PC-9 (cell line): ENCODE measurements at regions not wholly inside any gene's neighbourhood (a gene's known extent, or its start where the extent isn't known, plus 50 kb on each side); places are given as distances from the start of the nearest gene placed in this dataset.

Experiments
- BruUV-seq: library from RNA; stranded (reverse); fragments of 400-500 nt; replicated peaks from 2 replicates; lab custom pipeline; 2021; lab: Mats Ljungman, UMichigan
- CTCF ChIA-PET: fragments of 300-600 bp; sonication (Branson Sonifier 250); formaldehyde crosslinking; loops from one replicate; lab custom pipeline; 2022; ENCODE audit warnings: antibody characterized with exemption; lab: Charles Lee
- POLR2A ChIA-PET: fragments of 300-600 bp; sonication (Branson Sonifier 250); formaldehyde crosslinking; loops from one replicate; lab custom pipeline; 2022; ENCODE audit warnings: antibody characterized with exemption; ENCODE audit not compliant: unreplicated experiment; lab: Charles Lee
- DNase-seq, 2 experiments: peaks; one replicate each; pipeline versions ENCODE4 v3.0.0 to v3.0.0-alpha.2; 2015 to 2022; ENCODE audit warnings: mixed read lengths in 1 of 2
- H2AFZ ChIP-seq: fragments of 200-600 bp; sonication (generic); 2 replicates; pipeline ENCODE4 v1.8.1; 2017; ENCODE audit warnings: antibody characterized with exemption
- H3F3A ChIP-seq: fragments of 200-600 bp; sonication (generic); 2 replicates; pipeline ENCODE4 v1.8.1; 2017; ENCODE audit warnings: antibody characterized with exemption, mild to moderate bottlenecking, low read depth; ENCODE audit not compliant: insufficient read depth
- H3K27ac ChIP-seq: fragments of 200-600 bp; sonication (generic); 2 replicates; pipeline ENCODE4 v1.6.1; 2016; ENCODE audit warnings: mixed run types
- H3K27me3 ChIP-seq: fragments of 200-600 bp; sonication (generic); 2 replicates; pipeline ENCODE4 v1.6.1; 2016; ENCODE audit warnings: low read depth, mixed run types; ENCODE audit not compliant: insufficient read depth
- H3K36me3 ChIP-seq: fragments of 200-600 bp; sonication (generic); 2 replicates; pipeline ENCODE4 v1.6.1; 2016; ENCODE audit warnings: low read depth, mixed run types
- H3K4me1 ChIP-seq: fragments of 200-600 bp; sonication (generic); replicated peaks from 2 replicates; pipeline ENCODE4 v1.6.1; 2016; ENCODE audit warnings: mixed run types; ENCODE audit not compliant: insufficient read depth
- H3K4me2 ChIP-seq: fragments of 200-600 bp; sonication (generic); 2 replicates; pipeline ENCODE4 v1.6.1; 2017; ENCODE audit warnings: mixed run types
- H3K4me3 ChIP-seq: fragments of 200-600 bp; sonication (generic); 2 replicates; pipeline ENCODE4 v1.6.1; 2016; ENCODE audit warnings: mixed run types
- H3K79me2 ChIP-seq: fragments of 200-600 bp; sonication (generic); 2 replicates; pipeline ENCODE4 v1.6.1; 2017; ENCODE audit warnings: low read depth, mixed run types
- H3K9me2 ChIP-seq: fragments of 200-600 bp; sonication (generic); 2 replicates; pipeline ENCODE4 v1.8.1; 2017; ENCODE audit warnings: mild to moderate bottlenecking; ENCODE audit not compliant: insufficient read depth
- H3K9me3 ChIP-seq: fragments of 200-600 bp; sonication (generic); 2 replicates; pipeline ENCODE4 v1.8.1; 2016; ENCODE audit warnings: low read depth; ENCODE audit not compliant: insufficient read depth
- H4K20me1 ChIP-seq: fragments of 200-600 bp; sonication (generic); 2 replicates; pipeline ENCODE4 v1.8.1; 2017; ENCODE audit not compliant: insufficient read depth
- EZH2 ChIP-seq: fragments of 200-600 bp; sonication (generic); IDR thresholded peaks from 2 replicates; pipeline ENCODE4 v1.8.0; 2017; ENCODE audit warnings: antibody characterized with exemption, low read depth
- intact Hi-C: fragments of 100-400 bp; cut with micrococcal nuclease; formaldehyde crosslinking; loops from one replicate; pipeline ENCODE4 v1.10.0; 2022; ENCODE audit not compliant: unreplicated experiment
- TF ChIP-seq, protein P1 (sequence below): fragments of 200-600 bp; sonication (generic); conservative IDR thresholded peaks from 2 replicates; pipeline ENCODE4 v1.6.1; 2017; ENCODE audit warnings: mixed run types, antibody characterized with exemption, mild to moderate bottlenecking, moderate library complexity

DNA sequence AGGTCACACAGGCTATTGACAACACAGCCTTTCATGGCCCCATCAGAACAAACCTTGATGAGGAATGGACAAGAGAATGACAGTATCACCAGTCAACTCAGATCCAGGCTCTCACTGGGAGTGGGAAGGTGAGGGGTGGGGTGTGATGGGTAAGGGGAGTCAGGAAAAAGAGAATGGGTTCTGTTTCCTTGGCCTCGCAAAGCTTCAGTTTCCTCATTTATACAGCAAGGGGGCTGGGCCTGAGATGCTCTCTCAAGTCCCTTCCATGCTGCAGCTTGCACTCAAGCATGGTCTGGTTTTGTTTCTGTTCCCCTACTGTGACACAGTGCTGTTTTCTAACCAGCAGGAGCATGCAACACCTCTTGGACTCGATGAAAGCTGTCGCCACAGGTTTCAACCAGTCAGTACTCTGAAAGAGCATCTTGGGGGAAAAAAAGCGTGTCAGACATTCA, 65.7 kb upstream of the IL12A start:
- BruUV-seq, result no TSS peak
- POLR2A ChIA-PET, result no interaction called here
- CTCF ChIA-PET, result no interaction called here

DNA sequence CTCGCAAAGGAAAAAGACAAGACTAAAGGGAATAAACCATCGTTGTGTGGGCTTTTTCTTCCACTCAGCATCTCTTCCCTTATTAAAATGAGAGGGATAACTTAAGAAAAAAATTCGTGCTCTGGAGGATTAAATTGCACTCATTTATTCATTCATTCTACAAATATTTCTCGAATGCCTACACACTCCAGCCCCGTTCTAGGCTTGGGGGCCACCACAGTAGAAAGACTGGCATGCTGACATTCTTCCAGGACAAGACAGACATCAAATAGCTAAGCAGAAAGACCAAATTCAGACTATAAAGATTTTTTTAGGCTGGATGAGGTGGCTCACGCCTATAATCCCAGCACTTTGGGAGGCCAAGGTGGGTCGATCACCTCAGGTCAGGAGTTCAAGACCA, 65.3 kb upstream of the IL12A start:
- ChIA-PET CTCF (no interaction called here), POLR2A (no interaction called here)
- Histone ChIP-seq H3K4me2 (no peak overlapping the region), H3K9me2 (no peaks in the 10 kb centered on the region), H4K20me1 (no peaks in the 10 kb centered on the region), H3K4me1 (peaks cover 31% of the 10 kb centered on the region), H3K79me2 (no peaks in the 10 kb centered on the region), H3K27ac (no peak overlapping the region), H3K9me3 (0 out of 2 replicates have a peak, but pooled peaks cover 3% of the 10 kb centered on the region), H3F3A (peaks cover 26% of the 10 kb centered on the region), H2AFZ (no peak overlapping the region), H3K36me3 (no peaks in the 10 kb centered on the region), H3K4me3 (no peak overlapping the region), H3K27me3 (no peaks in the 10 kb centered on the region)
- no TSS peak for BruUV-seq
- TF ChIP-seq EZH2, result no peak
- TF ChIP-seq, protein P1, sequence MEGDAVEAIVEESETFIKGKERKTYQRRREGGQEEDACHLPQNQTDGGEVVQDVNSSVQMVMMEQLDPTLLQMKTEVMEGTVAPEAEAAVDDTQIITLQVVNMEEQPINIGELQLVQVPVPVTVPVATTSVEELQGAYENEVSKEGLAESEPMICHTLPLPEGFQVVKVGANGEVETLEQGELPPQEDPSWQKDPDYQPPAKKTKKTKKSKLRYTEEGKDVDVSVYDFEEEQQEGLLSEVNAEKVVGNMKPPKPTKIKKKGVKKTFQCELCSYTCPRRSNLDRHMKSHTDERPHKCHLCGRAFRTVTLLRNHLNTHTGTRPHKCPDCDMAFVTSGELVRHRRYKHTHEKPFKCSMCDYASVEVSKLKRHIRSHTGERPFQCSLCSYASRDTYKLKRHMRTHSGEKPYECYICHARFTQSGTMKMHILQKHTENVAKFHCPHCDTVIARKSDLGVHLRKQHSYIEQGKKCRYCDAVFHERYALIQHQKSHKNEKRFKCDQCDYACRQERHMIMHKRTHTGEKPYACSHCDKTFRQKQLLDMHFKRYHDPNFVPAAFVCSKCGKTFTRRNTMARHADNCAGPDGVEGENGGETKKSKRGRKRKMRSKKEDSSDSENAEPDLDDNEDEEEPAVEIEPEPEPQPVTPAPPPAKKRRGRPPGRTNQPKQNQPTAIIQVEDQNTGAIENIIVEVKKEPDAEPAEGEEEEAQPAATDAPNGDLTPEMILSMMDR, result no peak
- DNase-seq, result no peak
- intact Hi-C loops, result no loop called here

More for the DNA sequence above, 65.7 kb upstream of the IL12A start:
- no peak for DNase-seq
- H3K4me1 ChIP-seq, result peaks cover 27% of the 10 kb centered on the region
- TF ChIP-seq EZH2, result no peak
- TF ChIP-seq, protein P1, result no peak
- H3K79me2 ChIP-seq, result no peaks in the 10 kb centered on the region
- no peak overlapping the region for H2AFZ ChIP-seq
- no peaks in the 10 kb centered on the region for H3K36me3 ChIP-seq
- H4K20me1 ChIP-seq, result no peaks in the 10 kb centered on the region
- H3K9me3 ChIP-seq, result 0 out of 2 replicates have a peak, but pooled peaks cover 3% of the 10 kb centered on the region
- no peak overlapping the region for H3K4me3 ChIP-seq
- intact Hi-C loops, result no loop called here
- peaks cover 22% of the 10 kb centered on the region for H3F3A ChIP-seq
- no peaks in the 10 kb centered on the region for H3K27me3 ChIP-seq
- H3K4me2 ChIP-seq, result no peak overlapping the region
- H3K27ac ChIP-seq, result no peak overlapping the region
- H3K9me2 ChIP-seq, result no peaks in the 10 kb centered on the region

DNA sequence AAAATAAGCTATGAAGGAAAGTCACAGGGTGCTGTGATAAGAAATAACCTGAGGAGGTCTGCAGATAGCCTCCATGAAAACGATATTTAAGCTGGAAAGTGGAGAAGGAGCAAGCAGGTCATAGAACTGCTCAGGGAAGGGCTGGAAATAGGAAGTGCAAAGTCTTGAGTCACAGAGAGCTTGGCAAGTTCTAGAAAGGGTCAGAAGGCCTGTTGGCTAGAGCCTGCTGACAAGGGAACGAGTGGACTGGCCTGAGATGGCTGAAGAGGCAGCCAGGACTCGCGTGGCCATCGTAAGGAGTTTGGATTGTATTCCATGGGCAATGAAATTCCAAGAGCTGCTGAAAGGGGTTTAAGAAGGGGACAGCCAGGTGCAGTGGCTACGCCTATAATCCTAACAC, 64.7 kb upstream of the IL12A start:
- intact Hi-C loops, result no loop called here
- no peak for DNase-seq
- no peak overlapping the region for H2AFZ ChIP-seq
- peaks cover 31% of the 10 kb centered on the region for H3F3A ChIP-seq
- no peaks in the 10 kb centered on the region for H3K9me2 ChIP-seq
- ChIA-PET CTCF (no interaction called here), POLR2A (no interaction called here)
- no peaks in the 10 kb centered on the region for H3K36me3 ChIP-seq
- TF ChIP-seq EZH2, result no peak
- TF ChIP-seq, protein P1, result no peak
- no peaks in the 10 kb centered on the region for H3K27me3 ChIP-seq
- H3K4me2 ChIP-seq, result no peak overlapping the region
- 0 out of 2 replicates have a peak, but pooled peaks cover 3% of the 10 kb centered on the region for H3K9me3 ChIP-seq
- no peak overlapping the region for H3K27ac ChIP-seq
- peaks cover 36% of the 10 kb centered on the region for H3K4me1 ChIP-seq
- H4K20me1 ChIP-seq, result no peaks in the 10 kb centered on the region
- no peak overlapping the region for H3K4me3 ChIP-seq
- BruUV-seq, result no TSS peak
- H3K79me2 ChIP-seq, result no peaks in the 10 kb centered on the region
